H54 (cell line): ENCODE measurements at regions not wholly inside any gene's neighbourhood (a gene's known extent, or its start where the extent isn't known, plus 50 kb on each side); places are given as distances from the start of the nearest gene placed in this dataset.

Experiments
- DNase-seq: peaks from one replicate; pipeline ENCODE4 v3.0.0; 2011; ENCODE audit warnings: low spot score, mixed read lengths; ENCODE audit not compliant: insufficient read length
- FAIRE-seq: peaks from 3 replicates; lab custom pipeline; 2011; peaks lifted over from hg19 to GRCh38; lab: Jason Lieb, UNC
- POLR2A ChIP-seq: IDR thresholded peaks from 2 replicates; pipeline ENCODE4 v1.6.1; 2011; ENCODE audit warnings: low read depth, mild to moderate bottlenecking, low read length

DNA sequence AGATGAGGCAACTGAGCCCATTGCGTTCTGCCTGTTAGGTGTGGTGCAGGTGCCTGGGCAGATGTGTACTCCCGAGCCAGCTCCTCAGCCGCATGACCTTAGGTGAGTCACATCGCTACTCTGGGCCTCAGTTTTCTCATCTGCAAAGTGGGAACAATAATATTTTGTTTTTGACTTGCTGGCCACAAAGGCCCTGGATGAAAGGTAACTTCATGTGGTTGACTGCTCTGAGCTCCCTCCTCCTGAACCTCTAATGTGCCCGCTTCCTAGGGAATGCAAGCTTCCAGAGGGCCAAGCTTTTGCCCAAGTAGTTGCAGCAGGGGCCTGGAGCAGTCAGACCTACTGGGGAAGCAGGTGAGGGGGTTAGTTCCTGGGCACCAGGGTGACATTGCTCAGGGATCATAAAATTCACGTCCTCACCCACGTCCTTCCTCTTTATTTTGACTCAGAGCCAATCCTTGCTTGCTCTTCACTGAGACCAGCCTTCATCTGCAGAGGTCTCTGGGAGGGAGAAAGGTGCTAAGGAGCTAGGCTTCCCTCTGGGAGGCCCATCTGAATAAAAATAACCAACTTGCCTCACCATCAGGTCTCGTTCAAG, 149.0 kb upstream of the TLE3 start:
- FAIRE-seq (no peak), DNase-seq (no peak)
- no peak for TF ChIP-seq POLR2A

DNA sequence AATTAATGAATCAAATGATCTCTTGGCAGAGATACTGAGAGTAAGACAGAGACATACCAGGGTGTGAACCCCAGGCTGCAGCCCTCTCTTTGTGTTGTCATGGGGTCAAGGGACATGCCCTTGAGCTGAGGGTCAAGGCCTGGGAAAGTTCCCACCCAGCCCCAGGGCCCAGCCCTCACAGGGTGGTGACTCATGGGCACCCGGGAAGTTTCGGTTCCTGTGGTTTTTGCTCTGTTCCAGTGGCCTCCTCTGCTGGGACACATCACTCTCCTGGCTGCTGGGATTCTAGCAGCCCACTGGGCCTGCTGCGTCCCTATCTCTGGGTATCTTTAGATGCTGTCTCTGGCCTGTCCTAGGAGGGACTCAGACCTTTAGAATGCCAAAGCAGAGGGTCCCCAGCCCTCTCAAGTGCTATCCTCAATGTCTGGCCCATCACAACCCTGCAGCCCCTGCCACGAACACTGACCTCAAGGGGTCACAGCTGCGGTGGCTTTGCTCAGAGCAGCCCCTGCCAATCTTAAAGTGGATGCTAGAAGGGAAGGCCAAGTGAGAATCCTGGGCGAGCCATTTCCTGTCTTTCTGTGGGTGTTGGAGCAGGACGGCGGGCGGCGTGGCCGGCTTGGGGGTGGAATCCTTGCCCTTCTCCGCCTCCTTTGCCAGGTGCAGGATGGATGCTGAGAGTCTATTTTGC, 148.4 kb upstream of the TLE3 start:
- peak; percentile 63 for DNase-seq
- no peak for FAIRE-seq
- TF ChIP-seq POLR2A, result no peak

DNA sequence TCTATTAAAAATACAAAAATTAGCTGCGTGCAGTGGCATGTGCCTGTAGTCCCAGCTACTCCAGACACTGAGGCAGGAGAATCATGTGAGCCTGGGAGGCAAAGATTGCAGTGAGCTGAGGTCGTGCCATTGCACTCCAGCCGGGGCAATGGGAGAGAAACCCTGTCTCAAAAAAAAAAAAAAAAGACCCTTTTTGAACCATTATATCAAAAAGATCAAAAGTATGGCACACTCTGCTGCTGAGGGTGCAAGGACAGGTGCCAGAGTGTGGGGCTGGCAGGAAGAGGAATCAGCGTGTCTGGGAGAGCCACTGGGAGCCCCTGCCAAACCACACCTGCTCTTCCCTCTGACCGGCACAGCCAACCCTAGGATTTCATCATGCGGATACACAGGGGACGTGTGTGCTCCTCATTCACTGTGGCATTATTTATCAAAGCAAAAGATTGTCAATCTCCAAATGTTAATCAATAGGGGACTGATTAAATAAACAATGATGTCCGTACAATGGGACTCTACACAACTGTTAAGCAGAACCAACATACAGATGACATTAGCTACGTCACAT, 147.3 kb upstream of the TLE3 start:
- no peak for TF ChIP-seq POLR2A

DNA sequence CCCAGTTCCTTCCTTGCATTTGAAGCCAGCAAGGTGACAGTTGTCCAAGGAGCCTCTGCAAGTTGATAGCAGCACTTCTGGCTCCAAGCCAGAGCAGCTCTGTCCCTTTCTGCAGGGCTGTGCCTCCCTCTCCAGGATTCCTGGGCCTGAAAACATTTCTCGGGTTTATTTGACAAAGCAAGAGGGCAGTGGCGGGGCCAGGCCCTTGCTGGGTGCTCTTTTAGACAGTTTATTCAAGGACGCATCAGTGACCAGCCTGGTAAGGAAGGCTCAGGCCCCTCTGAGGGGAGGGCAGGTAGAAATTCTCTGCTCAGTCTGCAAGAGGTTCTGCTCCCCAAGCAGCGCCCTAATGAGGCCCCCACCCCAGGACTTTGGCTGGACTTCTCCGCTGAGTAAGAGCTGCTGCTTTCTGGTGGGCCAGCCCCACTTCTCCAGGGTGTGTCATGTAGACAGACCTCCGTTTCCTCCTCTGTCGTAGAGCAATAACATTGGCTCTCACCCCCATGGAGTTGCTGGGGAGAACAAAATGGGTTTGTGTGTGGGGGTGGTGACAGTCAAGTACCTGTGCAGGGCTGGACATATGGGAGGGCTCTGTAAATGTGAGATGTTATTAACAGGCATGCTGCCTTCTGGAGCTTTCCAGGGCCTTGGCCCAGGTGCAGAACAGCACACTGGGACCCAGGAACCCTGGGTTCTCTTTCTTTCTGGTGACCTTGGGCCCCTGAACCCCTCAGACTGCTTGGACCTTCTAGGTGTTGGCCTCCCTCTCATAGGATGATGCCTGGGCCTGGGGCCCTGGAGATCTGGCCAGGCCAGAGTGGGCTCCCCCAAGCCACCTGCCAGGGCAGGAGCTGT, 146.2 kb upstream of the TLE3 start:
- DNase-seq, result no peak
- no peak for FAIRE-seq
- TF ChIP-seq POLR2A, result no peak

More for the DNA sequence above, 147.3 kb upstream of the TLE3 start:
- DNase-seq, result no peak
- no peak for FAIRE-seq

DNA sequence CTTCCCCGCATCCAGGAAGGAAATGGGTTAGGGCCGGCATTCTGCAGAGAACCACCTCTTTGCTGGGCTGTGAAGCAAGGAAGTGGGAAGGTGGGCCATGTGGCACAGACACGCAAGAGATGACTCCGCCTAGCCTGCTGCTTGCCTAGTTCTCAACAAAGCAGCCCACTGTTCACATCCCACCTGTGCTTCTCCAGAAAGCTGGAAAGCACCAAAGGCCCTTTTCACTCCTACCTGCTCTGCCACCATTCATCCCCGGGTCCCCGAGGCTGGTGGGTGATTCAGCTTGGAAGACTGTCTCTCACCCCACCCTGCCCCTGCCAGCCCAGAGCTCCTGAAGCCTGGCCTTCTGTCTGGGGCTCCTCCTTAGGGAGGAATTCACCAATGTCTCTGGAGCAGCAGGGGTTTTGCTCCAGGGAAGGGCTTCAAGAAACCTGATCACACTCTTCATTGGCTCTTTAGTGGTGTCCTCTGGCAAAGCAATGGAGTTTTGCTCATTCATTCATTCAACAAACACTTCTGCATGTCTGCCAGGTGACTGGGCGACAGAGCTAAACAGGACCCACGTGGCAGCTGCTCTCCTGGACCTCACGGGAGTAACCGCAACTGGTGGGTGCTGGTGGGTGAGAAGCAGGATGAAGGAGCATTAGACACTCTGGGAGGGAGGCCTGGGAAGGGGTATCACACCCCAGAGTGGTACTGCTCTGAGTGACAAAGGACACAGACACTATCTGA, 145.4 kb upstream of the TLE3 start:
- no peak for TF ChIP-seq POLR2A
- FAIRE-seq, result no peak
- no peak for DNase-seq

DNA sequence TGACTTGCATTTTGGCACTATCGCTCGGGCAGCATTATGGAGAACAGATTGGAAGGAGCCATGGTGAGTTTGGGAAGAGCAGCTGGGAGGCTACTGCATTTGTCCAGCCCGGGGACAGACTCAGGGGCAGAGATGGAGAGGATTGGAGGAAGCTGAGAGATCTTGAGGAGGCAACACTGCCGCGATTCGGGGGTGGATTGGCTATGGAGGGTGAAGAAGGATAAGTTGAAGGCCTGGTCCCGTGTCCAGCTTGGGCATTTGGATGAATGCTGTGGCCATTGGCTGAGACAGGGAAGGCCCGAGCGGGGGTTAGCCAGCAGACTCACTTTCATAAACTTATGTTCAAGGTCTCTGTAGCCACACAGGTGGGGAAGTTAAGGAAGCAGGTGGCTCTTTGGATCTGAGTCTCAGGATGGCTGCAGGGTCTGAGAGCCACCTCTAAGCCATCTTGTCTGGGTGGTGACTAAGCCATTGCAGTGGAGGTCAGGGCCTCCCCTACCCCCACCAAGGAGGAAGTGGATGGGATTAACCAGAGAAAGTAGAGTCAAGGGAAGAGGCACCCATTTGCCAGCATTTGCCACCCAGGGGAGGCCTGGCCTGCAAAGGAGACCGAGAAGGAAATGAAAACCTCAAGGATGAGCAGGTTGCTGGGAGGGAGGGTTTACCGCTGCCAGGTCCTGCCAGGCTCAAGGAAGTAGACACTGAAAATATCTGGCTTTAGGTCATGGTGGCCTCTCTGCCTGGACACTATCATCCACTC, 144.0 kb upstream of the TLE3 start:
- FAIRE-seq (no peak), DNase-seq (no peak)
- TF ChIP-seq POLR2A, result no peak

DNA sequence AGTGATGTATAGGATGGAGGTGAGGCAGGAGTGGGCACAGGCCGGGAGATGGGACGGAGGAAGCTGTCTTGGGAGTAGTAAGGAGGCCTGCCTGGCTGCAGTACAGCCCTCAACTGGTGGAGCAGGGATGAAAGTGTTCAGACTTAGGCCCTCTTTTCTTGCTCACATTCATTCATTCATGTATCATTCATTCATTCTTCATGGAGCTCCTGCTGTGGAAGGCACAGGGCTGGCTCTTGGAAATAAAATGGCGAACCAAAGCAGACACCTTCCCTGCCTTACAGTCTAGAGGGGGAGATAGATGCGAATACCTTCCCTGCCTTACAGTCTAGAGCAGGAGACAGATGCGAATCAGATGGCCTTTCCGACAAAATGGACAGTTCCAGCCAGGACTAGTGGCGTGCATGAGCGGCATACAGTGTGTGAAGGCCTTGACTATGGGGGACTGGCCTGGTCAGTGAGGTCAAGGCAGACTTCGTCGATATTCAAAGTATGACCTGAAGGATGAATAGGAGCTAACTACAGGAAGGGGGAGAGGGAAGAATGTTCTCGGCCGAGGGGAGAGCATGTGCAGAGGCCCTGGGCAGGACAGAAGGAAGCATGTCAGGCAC, 143.2 kb upstream of the TLE3 start:
- TF ChIP-seq POLR2A, result no peak
- FAIRE-seq (no peak), DNase-seq (no peak)

DNA sequence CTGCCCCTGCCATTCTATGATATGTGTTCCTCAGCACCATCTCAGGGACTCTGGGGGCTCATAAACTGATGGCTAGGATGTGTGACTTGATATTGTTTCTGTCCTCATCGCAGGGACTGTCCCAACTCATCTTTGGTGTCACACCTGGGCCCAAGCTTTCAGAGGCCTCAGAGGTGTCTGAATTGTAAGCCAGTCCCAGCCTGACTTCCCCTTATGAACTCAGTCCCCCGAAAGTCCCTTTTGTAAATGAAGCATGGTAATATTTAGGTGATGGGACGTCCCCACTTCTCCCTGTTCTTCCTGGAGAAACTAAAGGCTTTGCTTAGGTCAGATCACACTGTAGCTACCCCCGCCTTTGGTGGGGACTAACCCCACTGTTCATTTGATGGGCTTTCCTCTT, 142.4 kb upstream of the TLE3 start:
- FAIRE-seq, result no peak
- TF ChIP-seq POLR2A, result no peak

DNA sequence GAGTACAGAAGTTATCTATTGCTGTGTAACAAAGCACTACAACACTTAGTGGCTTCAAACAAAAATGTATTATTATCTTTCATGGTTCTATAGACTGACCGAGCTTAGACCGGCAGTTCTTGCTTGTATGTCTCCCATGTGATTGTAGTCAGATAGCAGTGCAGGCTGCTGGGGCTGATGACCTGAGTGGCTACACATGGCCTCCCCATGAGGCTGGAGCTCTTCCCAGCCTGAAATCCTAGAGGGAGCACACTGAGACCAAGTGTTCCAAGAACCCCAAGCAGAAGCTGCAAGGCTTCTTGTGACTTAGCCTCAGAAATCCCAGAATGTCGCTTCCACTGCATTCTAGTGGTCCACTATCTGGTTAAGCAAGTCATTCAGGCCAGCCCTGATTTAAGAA, 141.2 kb upstream of the TLE3 start:
- FAIRE-seq (no peak), DNase-seq (no peak)
- no peak for TF ChIP-seq POLR2A

More for the DNA sequence above, 142.4 kb upstream of the TLE3 start:
- DNase-seq, result no peak

DNA sequence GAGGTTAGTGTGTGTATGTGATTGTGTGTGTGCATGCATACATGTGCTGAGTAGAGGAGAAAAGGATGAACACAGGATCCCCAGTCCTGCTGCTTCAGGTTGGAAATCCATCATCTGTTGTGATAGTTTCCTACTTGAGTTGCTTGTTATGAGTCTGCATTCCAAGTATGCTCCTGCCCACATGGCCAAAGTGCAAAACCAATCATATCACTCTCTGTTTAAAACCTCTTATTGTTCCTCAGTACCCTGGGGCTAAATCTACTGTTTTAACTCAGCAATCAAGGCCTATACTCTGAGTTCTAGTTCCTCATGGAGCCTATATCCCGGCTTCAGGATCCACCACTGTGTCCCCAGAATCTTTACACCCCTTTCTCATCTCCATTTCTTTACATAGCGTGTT, 139.9 kb upstream of the TLE3 start:
- no peak for TF ChIP-seq POLR2A

DNA sequence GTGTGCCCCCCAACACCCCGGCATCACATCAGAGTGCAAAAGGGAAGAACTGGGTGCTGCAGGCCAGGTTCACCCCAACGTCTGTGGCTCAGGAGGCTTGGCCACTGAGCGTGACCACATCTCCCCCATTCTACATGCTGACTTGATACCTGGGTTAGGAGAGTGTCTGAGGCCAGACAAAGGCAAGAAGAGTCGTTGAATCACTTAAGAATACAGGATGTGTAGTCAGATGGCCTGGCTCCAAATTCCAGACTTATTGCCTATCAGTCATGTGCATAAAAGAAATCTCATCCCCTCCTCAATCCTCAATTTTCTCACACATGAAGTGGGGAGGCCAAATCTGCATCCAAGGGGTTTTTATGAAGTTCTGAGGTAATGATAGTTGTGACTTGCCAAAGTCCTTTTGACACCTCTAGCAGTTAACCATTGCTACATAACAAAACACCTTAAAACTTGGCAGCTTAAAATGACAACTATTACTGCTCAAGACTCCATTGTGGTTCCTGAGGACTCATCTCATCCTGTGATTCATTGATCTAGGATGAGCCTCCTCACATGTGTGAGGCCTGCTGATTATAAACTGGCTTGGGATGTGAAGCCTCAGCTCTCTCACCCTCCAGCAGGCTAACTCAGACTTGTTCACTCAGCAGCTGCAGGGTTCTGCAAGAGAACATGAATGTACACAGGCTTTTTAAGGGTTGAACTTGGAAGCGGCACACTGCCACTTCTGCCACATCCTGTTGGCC, 138.8 kb upstream of the TLE3 start:
- DNase-seq, result no peak
- FAIRE-seq, result no peak
- no peak for TF ChIP-seq POLR2A

More for the DNA sequence above, 139.9 kb upstream of the TLE3 start:
- no peak for FAIRE-seq
- no peak for DNase-seq

DNA sequence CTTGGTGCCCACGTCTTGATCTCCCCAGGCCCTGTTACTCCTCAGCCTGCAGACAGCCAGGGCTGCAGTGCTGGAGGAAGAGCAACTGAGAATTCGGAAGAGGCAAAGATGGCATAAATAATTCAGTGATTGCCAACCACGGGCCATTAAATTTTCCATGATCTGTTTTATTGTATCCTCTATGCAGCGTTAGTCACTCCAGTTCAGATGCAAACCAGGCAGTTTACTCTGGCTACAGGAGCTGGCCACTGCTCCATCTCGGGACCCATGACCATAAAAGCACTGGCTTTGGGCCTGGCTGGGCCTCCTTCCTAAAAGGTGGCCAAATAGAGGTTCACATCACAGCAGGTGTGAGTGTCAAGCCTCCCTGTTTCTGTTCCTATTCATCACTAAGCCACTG, 137.6 kb upstream of the TLE3 start:
- FAIRE-seq, result no peak
- no peak for DNase-seq
- TF ChIP-seq POLR2A, result no peak
